ENCODE measurements at regions not wholly inside any gene's neighbourhood (a gene's known extent, or its start where the extent isn't known, plus 50 kb on each side); places are given as distances from the start of the nearest gene placed in this dataset.
"Not testable (repeated sequence)": the region's sequence is repeated elsewhere in the genome, so short reads cannot be mapped to it uniquely, and the experiment has no call there.

DNA sequence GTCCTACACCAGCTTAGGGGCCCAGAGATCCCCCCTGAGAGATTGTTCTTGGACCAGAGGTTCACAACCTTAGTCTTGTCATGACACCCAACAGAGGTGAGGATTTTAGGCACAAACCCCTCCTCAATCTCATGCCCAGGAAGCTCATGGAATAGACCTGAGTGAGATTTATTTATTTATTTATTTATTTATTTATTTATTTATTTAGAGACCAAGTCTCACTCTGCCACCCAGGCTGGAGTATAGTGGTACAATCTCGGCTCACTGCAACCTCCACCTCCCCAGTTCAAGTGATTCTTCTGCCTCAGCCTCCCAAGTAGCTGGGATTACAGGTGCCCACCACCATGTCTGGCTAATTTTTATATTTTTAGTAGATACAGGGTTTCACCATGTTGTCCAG lies 71.4 kb upstream of the TSC22D1 start:
- TF ChIP-seq POLR2A (IDR thresholded peaks at IDR 0.05; ENCODE audit: low read depth, low read length); TAF1 (IDR thresholded peaks at IDR 0.05; ENCODE audit: borderline replicate concordance, low read depth, low read length); POLR2AphosphoS5 (IDR thresholded peaks at IDR 0.05; ENCODE audit: low read depth, low read length): not testable (repeated sequence)
